ENCODE measurements at regions not wholly inside any gene's neighbourhood (a gene's known extent, or its start where the extent isn't known, plus 50 kb on each side); places are given as distances from the start of the nearest gene placed in this dataset.

DNA sequence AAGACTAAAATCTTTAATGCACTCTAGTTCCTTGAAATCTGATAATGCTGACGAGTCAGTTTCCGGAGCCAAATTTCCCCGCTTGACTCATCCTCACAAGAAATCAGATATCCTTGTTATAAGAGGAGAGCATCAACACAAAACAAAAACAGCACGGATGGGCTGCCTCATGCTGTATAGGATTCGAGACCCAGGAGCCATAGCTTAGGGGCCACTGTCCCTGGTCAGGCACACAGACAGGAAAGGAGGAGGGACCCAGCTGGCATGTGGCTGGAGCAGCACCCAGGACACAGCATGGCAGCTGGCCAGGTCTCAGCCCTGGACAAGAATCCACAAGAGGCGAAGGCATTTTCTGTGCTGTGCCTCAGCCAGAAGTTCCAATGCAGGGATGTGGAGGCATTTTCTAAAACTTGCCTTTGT lies 110.2 kb upstream of the SPATA13 start:
- DNase-seq (ENCODE audit: low read depth in 3 of 3), result no peak

DNA sequence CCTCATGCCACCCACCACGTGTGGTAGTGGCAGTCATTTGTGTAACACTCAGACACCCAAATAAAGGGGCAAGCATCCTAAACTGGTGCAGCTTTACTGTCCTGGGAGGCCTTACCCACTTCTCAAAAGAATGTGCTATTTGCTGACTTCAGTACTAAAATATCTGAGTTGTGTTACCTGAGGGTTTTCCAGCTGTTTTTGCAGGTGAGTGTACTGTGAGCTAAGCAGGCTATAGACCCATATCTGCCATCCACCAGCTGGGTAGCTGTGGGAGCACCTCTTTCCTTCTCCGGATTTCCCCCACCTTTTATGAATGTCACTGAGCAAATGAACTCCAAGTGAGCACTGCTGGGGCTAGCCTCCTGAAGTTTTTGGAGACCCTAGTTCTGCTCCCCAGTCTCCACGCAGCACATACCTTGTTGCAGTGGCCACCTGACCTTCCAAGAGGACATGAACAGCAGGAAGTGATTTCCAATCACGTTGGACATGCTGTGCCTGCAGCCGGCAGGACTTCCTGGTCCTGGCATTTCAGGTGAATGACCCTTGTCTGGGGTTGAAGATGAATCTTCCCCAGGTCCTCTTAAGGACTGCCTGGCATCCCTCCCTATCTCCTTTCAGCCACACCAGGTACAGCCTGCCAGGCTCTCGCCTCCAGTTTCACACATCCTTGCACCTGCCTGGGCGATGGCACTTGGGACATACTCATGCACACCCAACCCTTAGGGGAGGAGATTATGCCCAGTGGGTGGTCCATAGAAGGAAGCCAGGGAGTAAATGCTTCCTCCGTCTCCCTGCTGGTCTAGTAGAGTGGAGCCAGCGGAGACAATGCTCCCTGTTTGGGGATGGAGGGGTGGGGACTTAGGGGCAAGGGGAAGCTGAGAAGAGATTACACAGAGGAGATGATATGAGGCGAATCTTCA lies 109.5 kb upstream of the SPATA13 start:
- no peak for DNase-seq (ENCODE audit: low read depth in 3 of 3)

DNA sequence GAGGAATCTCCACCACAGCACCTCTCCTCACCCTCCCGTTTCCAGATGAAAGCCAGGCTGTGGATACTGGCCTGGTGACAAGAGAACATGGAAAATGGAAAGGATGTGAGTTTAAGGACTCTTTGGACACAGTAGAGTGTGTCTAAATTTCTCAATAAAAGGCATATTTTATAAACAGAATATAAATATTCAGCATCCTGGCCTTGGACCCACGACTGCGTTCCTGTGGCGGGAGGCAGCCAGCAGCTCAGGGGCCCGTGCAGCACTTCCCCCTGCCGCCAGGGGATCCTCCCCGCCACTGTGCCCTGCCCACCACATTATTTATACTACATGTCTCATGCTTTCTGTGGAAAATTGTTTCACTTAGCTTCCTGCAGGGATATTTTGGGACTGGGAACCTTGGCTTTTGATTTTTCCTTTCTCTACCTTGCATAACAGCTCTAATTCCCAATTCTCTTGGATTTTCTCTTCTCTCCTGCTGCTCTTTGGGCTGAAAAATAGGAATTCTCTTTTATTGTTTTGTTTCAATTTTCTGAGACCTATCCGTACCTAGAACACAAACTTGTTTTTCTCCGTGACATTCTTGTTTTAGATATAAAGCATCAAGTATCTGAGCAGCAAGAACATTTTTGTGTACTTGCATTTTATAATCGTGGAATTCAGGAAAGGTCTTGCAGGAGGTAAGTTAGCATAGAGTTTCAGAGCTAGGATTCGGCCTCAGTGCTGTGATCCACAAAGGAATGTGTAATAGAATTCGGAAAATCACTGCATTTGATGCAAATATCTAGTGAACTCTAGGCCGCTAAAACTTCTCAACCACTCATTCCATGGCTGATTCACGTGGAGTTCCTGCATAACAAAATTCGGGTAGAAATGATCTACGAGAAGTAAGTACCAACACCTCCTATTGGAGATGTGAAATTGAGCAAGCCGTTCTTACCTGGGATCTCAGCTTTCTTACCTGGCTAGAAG lies 107.7 kb upstream of the SPATA13 start:
- DNase-seq (ENCODE audit: low read depth in 3 of 3), result no peak

DNA sequence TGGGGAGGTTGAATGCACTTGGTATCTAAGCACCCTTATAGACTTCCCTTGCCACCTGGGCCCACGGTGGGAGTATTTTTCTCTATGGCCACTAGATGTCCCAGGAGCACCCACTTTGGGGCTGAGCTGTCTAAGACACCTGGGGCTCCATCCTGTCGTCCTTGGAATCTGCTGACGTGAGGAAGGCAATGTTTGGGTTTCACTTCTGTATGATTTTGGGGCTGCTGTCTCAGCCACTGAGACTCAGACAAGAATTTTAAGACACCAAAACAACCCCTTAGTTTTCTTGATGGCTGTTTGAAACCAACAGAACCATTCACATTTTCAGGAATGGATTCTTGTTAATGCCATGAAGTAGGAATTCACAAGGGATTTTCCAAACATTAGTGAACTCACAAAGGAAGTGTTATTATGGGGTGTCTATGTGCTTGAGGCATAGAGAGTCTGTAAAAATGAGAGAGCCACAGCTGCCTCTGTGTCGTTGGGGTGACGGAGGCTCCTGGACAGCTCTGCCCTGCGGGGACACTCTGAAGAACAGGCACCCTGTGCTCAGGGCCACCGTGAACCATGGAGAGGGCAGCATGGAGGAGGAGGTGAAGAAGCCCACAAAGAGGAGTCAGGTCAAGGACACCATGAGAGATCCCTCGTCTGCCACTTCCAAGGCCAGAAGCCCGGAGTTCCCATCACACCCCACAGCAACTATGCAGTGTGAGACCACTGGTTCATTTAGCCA lies 106.8 kb upstream of the SPATA13 start:
- peak; percentile 35 to 51 (median 46) for DNase-seq (ENCODE audit: low read depth in 3 of 3)

DNA sequence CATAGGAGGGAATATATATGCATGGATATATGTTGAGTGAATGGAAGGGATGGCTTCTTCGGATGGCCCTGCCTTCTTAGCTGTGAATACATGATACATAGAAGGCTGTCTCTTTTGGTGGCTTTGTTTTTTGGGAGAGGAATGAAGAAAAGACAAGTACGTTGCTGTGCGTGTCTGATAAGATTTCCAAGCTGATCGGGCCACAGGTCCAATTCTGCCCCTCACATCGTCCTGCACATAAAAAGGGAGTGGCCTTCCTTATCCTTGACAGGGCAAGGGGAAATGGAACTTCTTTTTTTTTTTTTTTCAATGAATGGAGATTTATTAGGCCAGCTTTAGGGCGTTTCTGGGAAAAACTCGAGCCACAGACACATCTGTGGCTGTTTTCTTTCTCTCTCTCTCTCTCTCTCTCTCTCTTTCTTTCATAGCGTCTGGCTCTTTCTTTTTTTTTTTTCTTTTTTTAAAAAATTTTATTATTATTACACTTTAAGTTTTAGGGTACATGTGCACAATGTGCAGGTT lies 103.8 kb upstream of the SPATA13 start:
- no peak for DNase-seq (ENCODE audit: low read depth in 3 of 3)

DNA sequence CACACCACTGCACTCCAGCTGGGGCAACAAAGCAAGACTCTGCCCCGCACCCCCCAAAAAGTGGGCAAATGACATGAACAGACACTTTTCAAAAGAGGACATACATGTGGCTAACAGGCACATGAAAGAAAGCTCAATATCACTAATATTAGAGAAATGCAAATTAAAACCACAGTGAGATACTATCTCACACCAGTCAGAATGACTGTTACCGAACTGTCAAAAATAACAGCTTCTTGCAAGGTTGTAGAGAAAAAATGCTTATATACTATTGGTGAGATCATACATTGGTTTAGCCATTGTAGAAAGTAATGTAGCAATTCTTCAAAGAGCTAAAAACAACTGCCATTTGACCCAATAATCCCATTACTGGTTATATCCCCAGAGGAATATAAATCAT lies 99.5 kb upstream of the SPATA13 start:
- no peak for DNase-seq (ENCODE audit: low read depth in 3 of 3)

DNA sequence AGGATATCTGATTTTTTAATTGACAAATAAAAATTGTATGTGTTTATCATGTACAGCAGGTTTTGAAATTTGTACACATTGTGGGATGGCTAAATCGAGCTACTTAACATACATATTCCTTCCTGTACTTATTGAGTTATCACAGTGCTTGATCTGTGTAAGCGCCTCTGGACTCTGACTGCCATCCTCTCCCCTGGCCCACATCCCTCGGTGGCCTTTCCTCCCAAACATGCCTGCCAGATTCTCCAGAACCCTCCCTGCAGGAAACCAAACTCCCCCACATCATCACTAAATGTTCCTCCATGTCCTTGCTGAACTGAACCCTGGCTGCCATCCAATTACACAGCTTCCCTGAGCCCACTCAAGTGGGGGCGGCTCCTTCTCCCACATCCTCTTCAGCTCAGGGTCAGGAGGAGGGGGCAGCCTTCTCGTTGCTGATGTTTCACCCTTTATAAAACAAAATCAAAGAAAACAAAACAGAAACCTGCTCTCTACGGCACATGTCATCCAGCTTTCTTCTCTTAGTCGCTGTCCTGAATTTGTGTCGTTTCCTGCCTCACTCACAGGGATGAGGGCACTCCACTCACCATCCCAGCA lies 97.1 kb upstream of the SPATA13 start:
- DNase-seq (ENCODE audit: low read depth in 3 of 3), result no peak

DNA sequence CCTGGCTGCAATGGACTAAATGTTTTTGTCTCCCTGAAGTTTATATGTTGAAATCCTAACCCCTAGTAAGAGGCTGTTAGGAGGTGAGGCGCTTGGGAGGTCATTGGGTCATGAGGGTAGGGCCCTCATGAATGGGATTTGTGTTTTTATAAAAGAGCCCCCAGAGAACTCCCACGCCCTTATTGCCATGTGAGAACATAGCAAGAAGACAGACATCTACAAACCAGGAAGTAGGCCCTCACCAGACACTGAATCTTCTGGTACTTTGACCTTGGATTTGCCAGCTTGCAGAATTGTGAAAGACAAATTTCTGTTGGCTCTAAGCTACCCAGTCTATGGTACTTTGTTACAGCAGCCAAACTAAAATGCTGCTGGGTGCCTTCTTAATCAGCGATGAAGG lies 96.1 kb upstream of the SPATA13 start:
- no peak for DNase-seq (ENCODE audit: low read depth in 3 of 3)

DNA sequence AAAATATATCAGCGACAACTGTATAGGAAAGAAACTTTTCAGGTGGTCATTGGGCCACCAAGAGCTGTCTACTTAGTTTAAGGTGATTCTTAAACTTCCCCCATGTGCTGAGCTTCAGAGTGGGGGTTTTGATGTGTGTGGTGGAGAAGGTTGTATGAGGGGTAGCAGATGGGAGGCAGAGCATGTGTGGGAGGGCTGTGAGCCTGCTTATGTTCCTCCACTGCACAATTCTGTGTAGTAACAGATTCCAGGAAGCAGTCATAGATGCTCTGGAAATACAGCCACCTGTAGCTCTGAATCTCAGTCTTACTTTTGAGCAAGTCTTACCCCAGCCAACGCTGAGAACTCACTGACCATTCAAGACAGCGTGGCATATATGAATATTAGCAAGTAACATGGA lies 95.3 kb upstream of the SPATA13 start:
- DNase-seq (ENCODE audit: low read depth in 3 of 3), result no peak

DNA sequence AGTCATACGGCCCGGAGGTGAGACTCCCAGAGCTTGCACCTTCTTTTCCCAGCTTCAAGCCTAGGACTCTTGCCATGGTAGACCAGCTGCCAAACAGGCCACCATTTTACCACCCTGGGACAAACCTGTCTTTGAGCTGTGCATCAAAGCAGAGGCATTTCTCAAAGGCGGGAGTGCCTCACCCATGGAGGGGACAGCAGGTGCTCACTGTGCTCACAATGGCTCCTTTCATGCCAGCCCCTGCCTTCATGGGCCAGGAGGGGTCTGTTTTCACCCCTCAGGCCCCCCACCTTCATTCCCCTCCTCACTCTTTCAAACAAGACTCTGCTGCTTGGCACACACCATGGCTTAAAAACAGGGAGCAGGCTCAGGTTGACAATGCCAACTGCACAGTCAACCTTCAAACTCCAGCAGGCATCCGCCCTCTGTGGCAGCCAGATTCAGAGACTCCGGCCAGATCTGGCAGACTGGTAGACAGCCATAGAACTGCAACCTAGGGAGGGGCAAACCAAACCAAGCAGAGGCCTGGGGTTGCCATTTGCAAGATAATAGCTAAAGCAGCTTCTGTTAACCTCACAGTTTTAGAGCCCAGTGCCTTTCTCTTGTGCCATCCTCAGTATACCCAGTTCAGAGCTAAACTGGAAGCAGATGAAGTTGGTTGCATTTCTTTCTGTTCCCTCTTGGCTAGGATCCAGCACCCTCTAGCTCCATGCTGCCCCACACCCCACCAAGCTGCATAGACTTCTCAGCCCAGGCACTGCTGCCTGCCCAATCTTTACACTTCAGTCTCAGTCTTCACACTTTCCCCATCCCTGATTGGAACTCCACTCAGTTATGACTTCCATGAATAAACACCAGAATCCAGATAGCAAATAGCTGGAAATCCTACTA lies 93.9 kb upstream of the SPATA13 start:
- DNase-seq (ENCODE audit: low read depth in 3 of 3), result no peak

DNA sequence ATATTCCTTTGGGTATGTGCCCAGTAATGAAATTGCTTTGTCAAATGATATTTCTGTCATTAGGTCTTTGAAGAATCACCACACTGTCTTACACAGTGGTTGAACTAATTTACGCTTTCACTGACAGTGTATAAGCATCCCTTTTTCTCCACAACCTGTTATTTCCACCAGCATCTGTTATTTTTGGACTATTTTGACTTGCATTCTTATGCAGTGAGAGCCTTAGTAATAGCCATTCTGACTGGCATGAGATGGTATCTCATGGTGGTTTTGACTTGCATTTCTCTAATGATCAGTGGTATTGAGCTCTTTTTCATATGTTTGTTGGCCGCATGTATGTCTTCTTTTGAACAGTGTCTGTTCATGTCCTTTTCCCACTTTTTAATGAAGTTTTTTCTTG lies 92.0 kb upstream of the SPATA13 start:
- no peak for DNase-seq (ENCODE audit: low read depth in 3 of 3)

DNA sequence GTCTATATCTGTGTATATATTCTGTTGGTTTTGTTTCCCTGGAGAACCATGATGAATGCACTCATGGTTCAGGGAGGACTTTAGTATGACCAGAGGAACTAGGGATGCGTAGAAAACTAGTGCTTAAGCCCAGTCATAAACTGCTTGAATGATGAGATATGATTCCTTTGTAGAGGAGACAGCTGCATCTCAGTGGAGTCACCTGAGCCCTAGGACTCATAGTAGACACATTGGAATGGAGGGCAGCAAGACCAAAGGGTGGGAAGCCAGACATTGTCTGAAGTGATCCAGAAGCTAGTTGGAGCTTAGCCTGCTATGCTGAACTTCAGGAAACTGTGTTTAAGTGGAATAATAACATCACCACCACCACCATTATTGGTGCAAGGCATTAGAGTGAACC lies 89.5 kb upstream of the SPATA13 start:
- DNase-seq (ENCODE audit: low read depth in 3 of 3), result no peak

DNA sequence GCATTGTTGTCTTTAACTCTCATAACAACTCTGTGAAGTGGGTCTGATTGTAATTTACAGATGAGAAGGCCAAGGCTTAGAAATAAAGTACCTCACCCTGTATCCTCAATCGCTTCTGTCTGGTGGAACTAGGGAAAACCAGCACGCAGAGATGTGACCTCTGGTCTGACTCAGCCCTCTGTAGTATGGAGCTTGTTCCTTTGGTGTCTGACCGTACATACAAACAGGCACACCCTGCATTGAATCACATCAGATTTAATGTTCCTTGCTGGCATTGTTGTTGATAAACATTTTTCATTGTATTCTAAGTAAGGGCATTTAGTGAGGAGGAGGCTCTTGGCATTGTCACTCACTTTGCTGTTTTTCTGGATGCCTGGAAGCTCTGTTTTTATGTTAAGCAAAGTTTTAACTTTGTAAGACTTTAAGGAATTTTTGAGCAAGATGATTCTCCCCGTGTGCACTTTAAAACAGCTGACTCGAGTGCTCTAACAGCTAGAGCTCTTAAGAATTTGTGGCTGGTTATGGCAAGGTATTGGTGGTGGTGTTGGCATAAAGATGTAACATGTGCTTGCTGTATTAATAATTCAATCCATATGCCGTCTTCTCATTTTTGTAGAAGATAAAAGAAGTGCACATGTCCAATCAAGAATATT lies 89.0 kb upstream of the SPATA13 start:
- no peak for DNase-seq (ENCODE audit: low read depth in 3 of 3)

DNA sequence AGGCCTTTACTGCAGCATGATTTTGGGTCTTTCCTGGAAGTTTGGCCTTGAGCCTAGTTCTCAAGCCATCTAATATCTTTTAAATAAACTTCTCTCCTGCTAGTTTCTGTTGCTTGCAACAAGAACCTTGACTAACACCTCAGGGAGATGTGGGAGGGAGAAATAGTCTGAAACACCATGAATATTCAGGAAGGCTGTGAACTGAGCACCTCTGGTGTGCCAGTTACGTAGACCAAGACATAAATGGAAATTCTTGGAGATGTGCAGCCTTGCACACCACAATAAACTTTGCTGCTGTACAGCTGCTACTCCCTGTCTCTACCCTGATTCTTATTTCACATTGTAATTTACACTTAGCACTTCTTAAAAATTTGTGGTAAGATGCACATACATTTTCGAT lies 86.9 kb upstream of the SPATA13 start:
- no peak for DNase-seq (ENCODE audit: low read depth in 3 of 3)

DNA sequence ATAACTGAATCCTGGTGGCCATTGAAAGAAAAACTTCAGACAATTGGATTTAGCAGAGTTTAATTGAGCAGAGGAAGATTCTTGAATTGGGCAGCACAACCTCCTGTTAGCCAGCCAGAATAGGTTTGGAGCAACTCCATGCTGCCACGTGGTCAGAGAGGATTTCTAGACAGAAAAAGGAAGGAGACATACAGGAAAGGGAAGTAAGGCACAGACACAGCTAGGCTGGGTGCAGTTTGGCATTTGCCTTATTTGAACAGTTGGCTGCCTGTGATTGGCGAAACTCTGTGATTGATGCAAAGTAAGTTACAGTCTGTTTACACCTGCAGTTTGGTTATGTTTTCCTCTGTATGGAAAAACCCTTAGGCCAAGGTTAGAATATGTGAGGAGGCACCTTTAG lies 85.8 kb upstream of the SPATA13 start:
- DNase-seq (ENCODE audit: low read depth in 3 of 3), result no peak

DNA sequence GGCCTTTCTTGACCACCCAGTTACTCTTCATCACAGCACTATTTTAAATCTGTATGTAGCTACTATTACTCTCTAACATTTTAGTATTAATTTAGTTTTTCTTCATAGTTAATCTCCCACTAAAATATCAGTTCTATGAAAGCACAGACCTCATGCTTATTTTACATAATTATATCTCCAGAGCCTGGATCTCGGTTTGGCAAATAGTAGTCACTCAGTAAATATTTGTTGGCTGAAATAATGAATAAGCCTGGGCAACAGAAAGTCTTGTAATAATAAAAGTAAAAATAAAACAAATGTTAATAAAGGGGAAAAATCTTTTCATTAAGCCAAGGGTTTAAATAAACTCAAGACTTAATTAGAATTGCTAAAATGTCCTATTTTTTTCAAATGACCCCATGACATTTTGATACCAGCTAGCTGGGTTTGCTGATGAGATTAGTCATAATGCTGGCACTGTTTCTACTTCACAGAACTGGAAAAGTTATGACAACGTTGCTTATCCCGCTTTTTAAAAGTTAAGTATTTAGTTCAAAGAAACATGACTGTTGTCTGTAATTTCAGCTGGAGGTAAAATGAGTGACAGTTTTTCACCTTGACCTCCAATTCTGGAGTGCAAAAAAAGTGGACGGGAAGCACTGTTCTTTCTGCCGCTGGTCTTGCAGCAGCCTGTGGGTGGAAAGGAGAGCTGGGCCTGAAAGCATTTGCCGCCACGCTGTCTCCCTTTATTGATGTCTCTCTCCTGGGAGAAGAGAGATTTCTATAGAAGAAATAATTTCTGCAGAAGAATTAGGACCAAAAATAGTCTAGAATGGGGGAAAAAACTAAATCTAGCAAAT lies 85.2 kb upstream of the SPATA13 start:
- DNase-seq (ENCODE audit: low read depth in 3 of 3), result no peak

DNA sequence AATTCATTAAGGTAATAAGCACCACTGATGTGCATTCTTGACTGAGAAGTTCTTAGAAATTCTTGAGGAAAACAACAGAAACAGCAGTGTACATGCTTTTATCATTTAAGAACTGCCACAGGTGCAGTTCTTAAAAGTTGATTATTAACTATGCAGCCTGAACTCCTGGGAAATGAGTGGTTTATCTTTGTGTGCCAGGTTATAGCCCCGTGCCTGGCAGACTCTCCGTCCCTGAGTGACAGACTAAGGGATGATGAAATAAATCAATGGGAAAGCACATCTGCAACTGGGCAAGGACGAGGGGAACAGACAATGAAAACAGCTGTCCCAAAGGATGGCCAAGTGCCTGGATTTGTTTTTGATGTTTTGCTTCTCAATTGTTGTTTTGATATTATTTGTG lies 84.4 kb upstream of the SPATA13 start:
- no peak for DNase-seq (ENCODE audit: low read depth in 3 of 3)

DNA sequence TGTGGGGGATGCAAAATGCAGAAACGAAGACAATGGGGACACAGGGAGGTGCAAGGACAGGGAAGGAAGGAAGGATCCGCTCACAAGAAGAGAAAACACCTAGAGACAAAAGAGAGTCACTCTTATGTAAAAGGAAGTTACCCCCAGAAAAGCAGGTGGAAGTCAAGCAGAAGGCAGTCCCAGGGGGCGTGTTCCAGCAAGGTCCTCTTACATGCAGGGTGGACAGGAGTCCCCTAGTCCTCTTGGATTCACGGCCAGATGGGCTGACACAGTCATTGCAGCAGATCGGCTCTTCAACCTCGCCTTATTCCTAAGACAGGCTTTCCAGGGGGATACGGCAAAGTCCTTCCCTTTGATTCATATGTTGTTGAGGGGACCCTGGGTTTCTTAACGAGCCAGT lies 83.9 kb upstream of the SPATA13 start:
- DNase-seq (ENCODE audit: low read depth in 3 of 3), result no peak

DNA sequence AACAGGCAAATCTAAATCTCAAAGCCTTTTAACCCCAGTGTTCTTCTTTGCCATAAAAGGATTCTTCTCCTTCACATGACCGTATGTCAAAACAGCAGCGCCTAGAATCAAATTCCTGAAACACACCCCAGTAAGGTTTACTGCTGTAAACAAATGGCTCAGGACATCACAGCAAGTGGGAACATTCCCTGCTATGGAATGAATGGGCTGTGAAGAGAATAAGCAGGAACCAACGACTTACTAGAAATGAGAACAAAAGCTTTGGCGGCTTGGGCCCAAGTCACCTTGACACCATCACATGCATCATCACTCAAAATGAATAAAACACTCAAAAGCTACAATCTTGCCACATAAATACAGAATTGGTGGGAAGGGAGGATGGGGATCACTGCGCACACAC lies 80.4 kb upstream of the SPATA13 start:
- DNase-seq (ENCODE audit: low read depth in 3 of 3), result no peak
